GM21381 (cell line): ENCODE measurements at regions not wholly inside any gene's neighbourhood (a gene's known extent, or its start where the extent isn't known, plus 50 kb on each side); places are given as distances from the start of the nearest gene placed in this dataset.

Experiments
- ATAC-seq: cut with Tn5 transposase; IDR thresholded peaks from one replicate; pipeline ENCODE4 v1.9.1; 2021; ENCODE audit warnings: mild to moderate bottlenecking, moderate library complexity; ENCODE audit not compliant: unreplicated experiment

- ATAC-seq = no peak
These were observed 54.8 kb downstream of the NOG start for GRCh38 chr17:56648321-56648720.

GRCh38 chr17:56648806-56649205 is 55.3 kb downstream of the NOG start:
- ATAC-seq = no peak

- ATAC-seq = no peak
These were observed 59.1 kb downstream of the NOG start for GRCh38 chr17:56652628-56653027.

- ATAC-seq = peak; percentile 99
These were observed 60.4 kb downstream of the NOG start for GRCh38 chr17:56653877-56654276.

GRCh38 chr17:56656701-56657327 is 63.3 kb downstream of the NOG start:
- ATAC-seq = no peak

- ATAC-seq = no peak
These were observed 65.1 kb downstream of the NOG start for GRCh38 chr17:56658648-56659047.

- ATAC-seq = no peak
These were observed 66.1 kb downstream of the NOG start for GRCh38 chr17:56659622-56660021.

- no peak for ATAC-seq
These were observed 68.4 kb downstream of the NOG start for GRCh38 chr17:56661906-56662305.

- ATAC-seq = no peak
These were observed 72.4 kb downstream of the NOG start for GRCh38 chr17:56665864-56666263.

- ATAC-seq = no peak
These were observed 74.5 kb downstream of the NOG start for GRCh38 chr17:56667925-56668458.

- ATAC-seq = no peak
These were observed 78.7 kb downstream of the NOG start for GRCh38 chr17:56672195-56672594.

- no peak for ATAC-seq
These were observed 81.0 kb downstream of the NOG start for GRCh38 chr17:56674401-56674925.

- no peak for ATAC-seq
These were observed 82.6 kb downstream of the NOG start for GRCh38 chr17:56675876-56676660.

- no peak for ATAC-seq
These were observed 83.3 kb downstream of the NOG start for GRCh38 chr17:56676810-56677209.

- no peak for ATAC-seq
These were observed 85.0 kb downstream of the NOG start for GRCh38 chr17:56678249-56679114.

GRCh38 chr17:56679115-56679776 is 85.7 kb downstream of the NOG start:
- no peak for ATAC-seq

GRCh38 chr17:56679777-56680422 is 86.4 kb downstream of the NOG start:
- no peak for ATAC-seq

- no peak for ATAC-seq
These were observed 87.2 kb downstream of the NOG start for GRCh38 chr17:56680676-56681075.

- ATAC-seq = peak; percentile 73
These were observed 88.2 kb downstream of the NOG start for GRCh38 chr17:56681561-56682266.
